HG02678 (cell line): ENCODE measurements at regions not wholly inside any gene's neighbourhood (a gene's known extent, or its start where the extent isn't known, plus 50 kb on each side); places are given as distances from the start of the nearest gene placed in this dataset.
A peak's percentile ranks its signal among the peaks of the same experiment; 100 is the strongest.

Experiments used
- ATAC-seq: cut with Tn5 transposase; IDR thresholded peaks from one replicate; pipeline ENCODE4 v1.9.1; 2021; ENCODE audit warnings: mild to moderate bottlenecking, moderate library complexity; ENCODE audit not compliant: unreplicated experiment

DNA sequence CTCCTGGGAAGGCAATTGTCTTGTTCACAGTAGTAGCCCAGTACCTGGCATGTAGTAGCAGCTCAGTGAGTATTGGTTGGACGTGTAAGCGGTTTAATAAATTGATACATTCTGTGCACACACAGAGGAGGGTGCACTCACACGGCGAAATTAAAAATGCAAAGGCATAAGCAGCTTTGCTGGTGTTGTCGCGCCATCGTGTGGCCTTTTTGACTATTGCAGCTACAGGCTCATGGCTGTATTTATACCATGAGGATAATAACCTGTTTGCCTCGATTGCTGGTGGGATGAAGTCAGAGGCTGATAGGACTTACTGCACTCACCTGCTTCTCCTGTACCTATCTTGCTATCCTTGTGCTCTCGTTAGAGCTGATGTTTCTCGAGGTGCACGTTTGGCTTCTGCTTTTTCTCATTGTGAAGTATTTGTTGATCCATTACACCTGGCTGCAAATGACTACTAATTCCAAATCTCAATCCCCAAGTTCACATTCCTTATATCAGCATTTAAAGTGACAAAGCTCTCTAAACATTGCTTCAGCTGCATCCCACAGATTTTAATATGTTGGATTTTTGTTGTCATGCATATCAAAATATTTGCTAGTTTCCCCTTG is 61.5 kb downstream of the TBXT start:
- peak; percentile 86 for ATAC-seq

DNA sequence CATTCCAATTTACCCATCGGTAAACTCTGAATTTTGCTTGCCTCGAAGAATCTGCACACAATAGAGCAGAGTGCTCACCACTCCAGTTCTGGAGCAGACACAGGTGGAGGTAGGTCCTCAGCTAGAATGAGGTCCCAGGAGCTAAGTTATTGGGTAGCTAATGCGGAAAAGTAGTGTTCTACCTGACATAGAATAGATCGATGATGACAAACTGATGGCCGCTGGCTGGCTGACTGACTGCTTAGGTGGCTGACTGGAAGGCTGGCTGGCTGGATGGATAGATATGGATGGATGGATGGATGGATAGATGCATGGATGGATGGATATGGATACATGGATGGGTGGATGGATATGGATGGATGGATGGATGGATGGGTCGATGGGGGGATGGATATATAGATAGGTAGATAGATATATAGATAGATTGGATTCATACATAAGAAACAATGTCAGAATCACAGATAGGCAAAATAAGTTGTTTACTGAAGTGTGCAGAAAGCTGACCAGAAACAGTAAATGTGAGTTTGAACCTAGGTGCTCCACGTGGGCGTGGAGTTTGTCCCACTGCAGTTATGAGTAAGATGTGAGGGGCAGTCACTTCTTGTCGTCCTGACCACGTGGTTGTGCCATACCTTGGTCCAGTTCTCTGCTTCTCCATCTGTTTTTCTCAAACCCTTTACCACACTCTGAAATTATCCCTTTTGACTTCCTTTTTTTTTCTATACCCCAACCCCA is 62.1 kb downstream of the TBXT start:
- ATAC-seq, result no peak

DNA sequence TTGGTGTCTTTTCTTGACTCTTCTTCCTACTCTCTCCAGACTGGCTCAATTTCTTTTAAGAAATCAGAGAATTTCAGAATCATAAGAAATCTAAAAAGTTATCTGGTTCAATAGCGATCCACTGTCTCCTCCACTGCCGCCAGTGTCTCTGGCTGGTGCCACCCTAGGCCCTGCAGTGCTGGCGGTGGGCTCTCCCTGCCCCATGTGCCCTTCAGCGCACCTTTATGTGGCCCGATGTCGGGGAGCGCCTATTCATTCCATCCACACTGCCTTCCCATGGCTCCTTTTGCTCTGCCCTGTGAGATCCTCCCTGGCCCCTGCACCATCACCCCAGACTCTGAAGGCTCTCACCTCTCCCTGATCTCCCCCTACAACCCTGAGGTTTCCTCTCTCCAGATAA is 62.8 kb downstream of the TBXT start:
- ATAC-seq, result no peak

DNA sequence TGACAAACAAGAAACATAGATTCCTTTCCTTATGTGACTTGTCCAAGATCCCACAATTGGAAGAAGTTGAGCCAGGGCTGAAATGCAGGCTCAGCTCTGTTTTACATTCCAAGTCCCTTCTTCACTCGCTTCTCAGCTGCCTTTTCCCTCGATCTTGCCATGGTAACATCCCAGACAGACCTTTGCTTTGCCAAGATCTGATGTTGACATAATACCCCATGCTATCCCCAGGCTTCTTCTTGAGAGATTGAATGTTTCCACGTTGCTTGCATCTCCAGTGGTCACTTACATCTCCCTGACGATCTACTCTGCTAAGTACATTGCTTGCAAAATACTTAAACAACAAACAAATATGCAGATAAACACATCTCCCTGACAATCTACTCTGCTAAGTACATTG is 63.5 kb downstream of the TBXT start:
- ATAC-seq, result no peak

DNA sequence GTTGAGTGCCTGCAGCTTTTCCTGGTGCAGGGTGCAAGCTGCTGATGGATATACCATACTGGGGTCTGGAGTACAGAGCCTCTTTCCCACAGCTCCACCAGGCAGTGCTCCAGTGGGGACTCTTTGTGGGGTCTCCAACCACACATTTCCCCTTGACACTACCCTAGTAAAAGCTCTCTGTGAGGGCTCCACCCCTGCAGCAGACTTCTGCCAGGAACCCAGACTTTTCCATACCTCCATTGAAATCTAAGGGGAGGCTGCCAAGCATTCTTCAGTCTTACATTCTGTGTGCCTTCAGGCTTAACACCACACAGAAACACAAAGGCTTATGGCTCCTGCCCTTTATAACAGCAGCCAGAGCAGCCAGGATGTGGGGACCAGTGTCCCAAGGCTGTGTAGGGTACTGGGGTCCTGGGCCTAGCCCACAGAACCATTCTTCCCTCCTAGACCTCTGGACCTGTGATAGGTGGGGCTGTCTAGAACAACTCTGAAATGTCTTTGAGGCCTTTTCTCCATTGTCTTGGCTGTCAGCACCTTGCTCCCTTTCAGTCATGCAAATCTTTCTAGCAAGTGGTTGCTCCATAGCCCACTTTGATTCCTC is 65.7 kb downstream of the TBXT start:
- no peak for ATAC-seq

DNA sequence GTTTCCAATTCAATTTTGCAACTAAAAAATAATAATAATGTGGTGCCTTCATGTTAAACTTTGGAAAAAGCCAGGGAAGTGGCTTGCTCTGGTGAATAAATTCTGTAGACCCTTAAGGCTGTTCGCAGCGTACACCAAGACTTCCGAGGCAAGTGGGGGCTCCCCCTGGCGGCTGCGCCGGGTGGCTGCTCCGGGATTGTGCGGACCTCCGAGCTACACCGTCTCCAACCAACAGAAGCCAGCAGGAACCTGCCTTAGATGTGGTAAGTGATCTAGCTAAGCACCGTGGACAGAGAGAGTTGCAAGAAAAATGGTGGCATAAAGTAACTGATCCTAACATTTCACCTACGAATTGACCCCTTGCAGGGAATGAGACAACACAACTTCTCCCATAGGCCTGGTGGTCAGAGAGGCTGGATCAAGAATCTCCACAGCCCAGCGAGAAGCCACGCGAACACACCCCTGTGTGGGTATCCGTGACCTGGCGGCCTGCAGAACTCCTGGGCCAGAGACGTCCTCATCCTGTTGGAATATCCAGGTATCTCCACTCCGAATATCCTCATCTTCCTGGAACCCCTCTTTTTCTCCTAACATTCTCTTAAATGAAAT is 69.6 kb downstream of the TBXT start:
- ATAC-seq, result no peak

DNA sequence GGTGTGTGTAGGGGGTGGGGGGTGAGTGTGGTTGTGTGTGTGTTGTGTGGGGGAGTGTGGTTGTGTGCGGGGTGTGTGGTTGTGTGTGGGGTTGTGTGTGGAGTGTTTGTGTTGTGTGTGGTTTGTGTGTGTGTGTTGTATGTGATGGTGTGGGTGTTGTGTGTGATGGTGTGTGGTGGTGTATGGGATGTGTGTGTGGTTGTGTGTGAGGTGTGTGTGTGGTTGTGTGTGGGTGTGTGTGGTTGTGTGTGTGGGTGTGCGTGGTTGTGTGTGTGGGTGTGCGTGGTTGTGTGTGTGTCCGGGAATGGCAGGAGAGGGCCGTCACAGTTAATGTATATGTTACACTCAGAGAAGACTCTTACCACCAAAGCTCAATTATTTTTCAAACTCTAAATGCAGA is 79.8 kb downstream of the TBXT start:
- no peak for ATAC-seq

DNA sequence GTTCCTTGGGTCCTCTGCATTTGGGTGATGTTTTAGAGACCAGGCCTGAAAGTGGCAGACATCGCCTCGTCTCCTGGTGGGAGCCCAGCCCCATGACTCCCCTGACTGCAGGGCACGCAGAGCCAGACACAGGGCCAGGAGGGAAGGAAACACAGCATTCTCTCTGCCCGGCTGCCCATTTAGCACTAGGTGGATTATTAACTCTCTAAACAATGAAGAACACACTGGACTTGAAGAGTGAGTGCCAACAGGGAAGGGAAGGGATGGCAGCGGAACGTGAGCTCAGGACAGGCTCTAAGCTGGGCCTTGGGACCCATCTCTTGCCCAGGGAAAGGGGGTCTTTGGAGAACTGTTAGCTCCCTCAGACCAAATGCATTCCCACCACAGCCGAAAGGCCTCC is 80.4 kb downstream of the TBXT start:
- no peak for ATAC-seq

DNA sequence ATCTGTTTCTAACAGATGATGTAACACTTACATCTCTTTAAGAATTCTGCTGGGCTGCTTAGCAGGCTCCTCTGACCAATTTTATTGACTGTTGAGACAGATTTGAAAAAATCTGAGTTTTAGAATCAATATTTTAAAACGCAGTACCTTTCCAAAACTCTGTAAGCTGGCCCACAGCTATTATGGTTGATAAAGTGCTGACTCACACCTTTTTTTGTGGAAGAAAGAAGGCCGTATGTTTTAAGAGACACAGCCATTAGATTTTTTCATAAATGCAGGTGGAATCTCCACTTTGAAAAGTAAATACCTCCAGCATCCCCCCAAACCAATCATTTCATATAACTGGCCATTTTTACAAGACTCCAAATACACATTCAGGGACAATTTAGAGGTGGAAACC is 82.2 kb downstream of the TBXT start:
- ATAC-seq, result no peak

DNA sequence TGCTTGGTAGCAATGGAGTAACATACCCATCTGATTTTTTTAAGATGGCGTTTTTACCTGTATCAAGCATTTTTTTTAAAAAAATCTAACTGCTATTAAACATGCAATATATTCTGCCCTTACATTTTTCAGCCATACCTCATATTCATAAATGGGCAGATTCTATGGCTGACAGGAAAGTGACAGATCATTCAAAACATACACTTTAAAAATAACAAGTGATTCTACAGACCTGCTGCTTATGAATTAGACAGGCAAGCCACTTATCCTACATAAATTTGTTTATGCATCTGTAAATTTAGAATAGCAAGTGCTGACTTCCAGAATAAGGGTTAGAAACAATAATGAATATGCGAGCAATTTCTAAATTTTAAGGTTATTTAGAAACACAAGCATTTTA is 82.7 kb downstream of the TBXT start:
- ATAC-seq, result no peak

DNA sequence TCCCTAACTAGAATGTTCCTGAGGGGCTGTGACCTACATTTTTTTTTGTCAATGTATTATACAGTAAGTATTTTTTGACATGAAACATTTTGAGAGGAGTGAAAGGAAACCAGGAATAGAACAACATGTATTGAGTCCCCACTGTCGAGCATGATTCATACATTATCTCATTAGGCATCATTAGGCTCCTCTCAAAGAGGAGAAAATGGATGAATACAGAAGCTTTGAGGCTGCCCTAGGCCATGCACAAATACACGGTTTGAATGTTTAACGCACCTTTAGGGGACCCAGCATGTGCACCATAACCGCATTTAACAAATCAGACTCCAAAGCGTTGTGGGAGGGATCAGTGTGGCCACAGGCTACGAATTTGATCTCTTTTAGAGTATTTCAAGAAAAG is 87.8 kb downstream of the TBXT start:
- no peak for ATAC-seq

DNA sequence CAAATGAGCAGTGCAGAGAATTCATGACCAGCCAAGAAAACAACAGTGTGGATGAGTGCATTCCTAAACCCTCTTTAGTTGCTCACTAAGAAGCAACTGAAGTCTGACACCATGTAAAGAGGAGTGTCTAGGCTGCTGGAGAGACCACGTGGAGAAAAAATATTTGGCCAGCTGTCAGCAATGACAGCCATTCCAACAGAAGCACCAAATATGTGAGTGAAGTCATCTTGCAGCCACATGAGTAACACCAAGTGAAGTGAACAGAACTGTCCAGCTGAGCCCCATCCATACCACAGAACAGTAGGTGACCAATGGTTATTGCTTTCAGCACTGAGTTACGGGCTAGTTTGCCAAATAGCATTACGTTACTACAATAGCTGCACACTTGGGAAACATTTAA is 89.4 kb downstream of the TBXT start:
- ATAC-seq, result no peak

DNA sequence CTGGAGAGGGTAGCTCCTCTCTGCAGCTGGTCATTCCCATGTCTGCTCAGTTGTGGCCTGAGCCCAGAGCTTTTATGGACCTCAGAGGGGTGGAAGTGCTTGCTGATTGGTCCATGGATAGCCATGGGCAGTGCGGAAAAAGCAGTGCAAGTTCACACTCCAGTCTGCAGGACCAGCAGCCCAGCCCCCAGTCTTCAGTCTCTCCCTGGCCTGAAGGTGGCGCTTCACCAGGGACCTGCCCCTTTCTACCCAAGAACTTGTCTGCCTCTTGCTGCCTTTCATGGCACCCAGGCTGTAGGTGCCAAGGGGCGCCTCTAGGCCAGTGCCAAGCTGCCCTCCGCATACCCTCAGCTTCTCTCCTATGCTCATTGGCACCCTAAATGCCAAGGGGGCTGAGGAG is 91.0 kb downstream of the TBXT start:
- no peak for ATAC-seq

DNA sequence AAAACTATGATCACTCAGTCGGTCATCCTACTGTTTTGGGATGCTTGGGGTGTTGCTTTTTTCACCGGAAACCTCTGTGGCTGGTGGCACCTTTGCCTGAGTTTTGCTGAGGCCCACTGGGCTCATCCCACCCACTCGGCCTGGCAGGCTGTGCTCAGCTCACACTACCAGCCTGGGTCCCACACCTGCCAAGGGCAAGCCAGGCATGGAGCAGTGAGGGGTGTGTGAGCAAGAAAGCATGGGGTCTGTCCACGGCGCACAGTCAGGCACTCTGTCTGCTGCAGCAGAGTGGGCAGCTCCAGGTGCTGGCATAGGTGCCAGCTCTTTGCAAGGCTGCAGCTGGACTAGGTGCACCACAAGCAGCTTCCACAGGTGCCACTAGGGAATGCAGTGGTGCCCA is 91.7 kb downstream of the TBXT start:
- ATAC-seq, result no peak

DNA sequence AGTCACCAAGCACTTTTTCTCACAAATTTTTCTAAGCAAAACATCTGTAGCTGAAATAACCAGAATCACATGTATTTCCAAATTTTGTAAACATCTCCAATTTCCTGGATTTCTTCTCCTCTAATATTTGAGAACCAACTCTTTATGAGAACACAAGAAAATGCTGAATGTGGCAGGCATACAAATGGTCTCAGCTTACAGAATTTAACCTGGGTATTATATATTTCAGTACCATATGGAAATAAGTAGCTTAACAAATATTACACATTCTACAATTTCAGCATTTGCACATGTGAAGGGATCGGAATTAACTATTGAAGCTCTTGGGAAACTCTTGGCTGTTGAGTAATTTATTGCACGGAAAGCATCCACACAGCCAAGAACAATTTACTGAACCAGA is 92.5 kb downstream of the TBXT start:
- no peak for ATAC-seq

DNA sequence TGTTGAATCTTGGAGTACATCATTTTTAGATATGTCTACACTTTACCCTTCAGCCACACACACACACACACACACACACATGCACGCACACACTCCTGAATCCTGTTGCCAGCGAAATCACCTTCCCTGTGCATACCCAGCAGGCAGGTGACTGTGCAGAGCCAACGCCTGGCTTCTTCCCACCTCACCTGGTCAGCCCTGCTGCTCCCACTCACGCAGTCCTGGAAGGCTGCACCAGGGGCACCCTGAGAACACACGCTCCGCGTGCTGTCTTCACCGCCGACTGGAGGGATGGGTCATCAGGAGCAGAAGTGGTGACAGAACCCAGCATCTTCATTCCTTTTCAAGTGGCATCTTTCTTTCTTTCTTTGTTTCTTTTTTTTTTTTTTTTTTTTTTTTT is 94.6 kb downstream of the TBXT start:
- ATAC-seq, result no peak

DNA sequence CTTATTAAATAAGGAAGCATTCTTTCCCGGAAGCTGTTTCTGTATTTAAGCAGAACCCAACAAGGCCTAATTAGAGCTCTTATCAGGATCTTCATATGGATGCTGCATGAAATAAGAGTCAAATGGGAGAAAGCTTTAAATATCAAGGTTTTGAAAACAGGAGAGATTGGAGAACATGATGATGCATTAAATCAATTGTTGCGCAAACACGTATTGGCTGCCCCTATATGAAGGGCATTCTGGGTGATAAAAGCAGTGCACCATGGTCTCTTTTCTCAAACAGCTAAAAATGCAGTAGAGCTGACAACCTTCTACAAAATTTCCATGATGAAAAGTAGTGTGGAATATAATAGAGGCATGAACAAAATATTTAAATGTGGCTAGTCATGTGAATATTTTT is 98.9 kb downstream of the TBXT start:
- ATAC-seq, result no peak

DNA sequence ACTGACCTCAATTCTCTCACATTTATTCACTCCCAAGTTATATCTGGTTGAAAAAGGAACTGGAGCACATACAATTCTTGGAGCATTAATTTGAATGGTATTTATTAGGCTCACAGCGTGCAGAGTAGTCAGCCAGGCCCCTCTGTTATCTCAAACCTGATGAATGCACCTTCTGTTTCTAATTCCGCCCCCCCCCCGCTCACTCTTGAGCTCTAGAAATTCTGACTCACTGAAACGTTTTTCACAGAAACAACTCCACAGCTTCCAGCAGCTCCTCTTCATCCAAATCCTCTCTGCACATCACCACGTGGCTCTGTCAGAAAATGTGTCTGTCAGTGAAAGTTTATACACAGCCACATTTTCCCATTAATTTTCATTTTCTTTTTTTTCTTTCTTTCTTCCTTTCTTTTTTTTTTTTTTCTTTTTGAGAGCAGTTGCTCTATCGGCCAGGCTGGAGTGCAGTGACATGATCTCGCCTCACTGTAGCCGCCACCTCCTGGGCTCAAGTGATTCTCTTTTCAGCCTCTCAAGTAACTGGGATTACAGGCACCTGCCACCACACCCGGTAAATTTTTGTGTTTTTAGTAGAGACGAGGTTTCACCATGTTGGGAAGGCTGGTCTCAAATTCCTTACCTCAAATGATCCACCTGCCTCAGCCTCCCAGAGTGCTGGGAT is 109.4 kb downstream of the TBXT start:
- ATAC-seq, result no peak

DNA sequence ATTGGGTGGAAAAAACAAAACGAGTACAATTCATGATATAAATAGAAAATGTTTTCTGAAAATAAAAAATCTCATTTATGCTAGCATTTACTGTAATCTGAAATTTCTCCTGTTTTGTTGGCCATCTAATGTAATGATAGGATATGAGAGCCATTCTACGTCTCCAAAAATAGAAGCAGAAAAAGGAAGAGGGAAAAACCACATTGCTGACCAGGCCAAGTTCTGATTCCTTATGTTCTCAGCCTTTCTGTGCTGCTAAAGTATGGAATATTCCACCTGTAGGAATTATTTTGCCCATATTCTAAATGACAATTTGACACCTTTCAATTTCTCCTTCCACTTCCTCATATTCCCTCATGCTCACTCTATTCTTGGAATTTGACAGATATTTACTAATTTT is 110.2 kb downstream of the TBXT start:
- ATAC-seq, result no peak

DNA sequence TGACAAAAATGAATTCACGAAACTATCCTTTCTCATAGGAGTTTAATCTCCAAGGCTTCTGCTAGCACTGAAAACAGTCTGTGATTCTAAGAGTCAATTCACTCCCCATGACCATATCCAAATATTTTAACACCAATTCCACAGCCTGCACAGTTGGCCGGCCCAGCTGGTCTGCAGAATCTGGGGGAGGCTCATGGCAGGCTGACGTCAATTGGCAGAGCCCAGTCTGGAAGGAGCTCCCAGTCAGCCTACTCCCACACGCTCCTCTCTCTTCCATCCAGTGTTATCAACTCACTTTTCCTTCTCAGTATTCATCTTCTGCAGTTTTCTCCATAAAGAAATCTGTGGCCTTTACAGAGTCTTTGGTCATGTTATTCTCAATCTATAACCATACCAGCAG is 111.0 kb downstream of the TBXT start:
- ATAC-seq, result no peak

DNA sequence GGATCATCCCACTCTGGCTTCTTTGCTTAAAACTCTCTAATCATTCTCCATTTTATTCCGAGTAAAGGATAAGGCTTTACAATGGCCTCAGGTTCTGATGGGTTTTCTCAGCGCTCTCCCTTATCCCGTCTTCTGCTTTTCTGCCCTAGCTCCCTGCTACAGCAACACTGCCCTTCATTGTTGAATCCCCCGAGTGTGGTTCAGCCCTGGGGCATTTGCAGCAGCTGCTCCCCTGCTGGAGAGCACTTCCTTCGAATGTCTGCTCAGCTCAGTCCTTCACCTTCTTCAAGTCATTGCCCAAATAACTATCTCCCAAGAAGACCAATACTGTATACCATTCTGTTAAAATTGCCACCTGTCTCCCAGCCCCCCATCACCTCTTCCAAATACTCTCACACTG is 111.8 kb downstream of the TBXT start:
- ATAC-seq, result no peak

DNA sequence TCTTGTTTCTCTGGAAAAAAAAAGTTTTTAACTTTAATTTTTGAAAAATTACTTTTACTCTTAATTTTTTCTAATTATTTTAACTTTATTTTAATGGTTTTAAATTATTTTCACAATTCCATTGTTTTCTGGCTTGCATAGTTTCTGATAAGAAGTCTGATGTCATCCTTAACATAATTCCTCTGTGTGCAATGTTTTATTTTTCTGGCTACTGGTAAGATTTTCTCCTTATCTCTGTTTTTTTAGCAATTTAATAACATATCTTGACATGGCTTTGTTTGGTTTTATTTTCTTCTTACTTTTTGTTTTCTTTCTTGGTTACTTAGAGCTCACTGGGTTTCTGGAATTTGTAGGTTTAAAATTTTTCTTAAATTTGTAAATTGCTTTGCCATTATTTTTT is 114.8 kb downstream of the TBXT start:
- no peak for ATAC-seq
